Hepatocyte (in vitro differentiated cells): ENCODE measurements at regions not wholly inside any gene's neighbourhood (a gene's known extent, or its start where the extent isn't known, plus 50 kb on each side); places are given as distances from the start of the nearest gene placed in this dataset.

Source experiments
- DNase-seq: peaks from one replicate; pipeline ENCODE4 v3.0.0-alpha.2; 2016; ENCODE audit warnings: low spot score
- H2AFZ ChIP-seq: fragments of 200-600 bp; sonication (generic); 2 replicates; pipeline ENCODE4 v1.6.0; 2016; ENCODE audit warnings: antibody characterized with exemption, mild to moderate bottlenecking
- H3K27ac ChIP-seq: fragments of 200-600 bp; sonication (generic); 2 replicates; pipeline ENCODE4 v1.5.1; 2016; ENCODE audit warnings: mild to moderate bottlenecking
- H3K27me3 ChIP-seq: fragments of 200-600 bp; sonication (generic); 2 replicates; pipeline ENCODE4 v1.6.1; 2016
- H3K36me3 ChIP-seq: fragments of 200-600 bp; sonication (generic); replicated peaks from 2 replicates; pipeline ENCODE4 v1.5.1; 2016; ENCODE audit warnings: low read depth; ENCODE audit not compliant: insufficient read depth
- H3K4me1 ChIP-seq: fragments of 200-600 bp; sonication (generic); 2 replicates; pipeline ENCODE4 v1.5.1; 2016; ENCODE audit warnings: mild to moderate bottlenecking, moderate library complexity; ENCODE audit not compliant: insufficient read depth
- H3K4me2 ChIP-seq: fragments of 200-600 bp; sonication (generic); 2 replicates; pipeline ENCODE4 v1.6.0; 2016
- H3K4me3 ChIP-seq: fragments of 200-600 bp; sonication (generic); 2 replicates; pipeline ENCODE4 v1.5.1; 2016; ENCODE audit warnings: mild to moderate bottlenecking
- H3K79me2 ChIP-seq: fragments of 200-600 bp; sonication (generic); 2 replicates; pipeline ENCODE4 v1.6.0; 2017; ENCODE audit warnings: mild to moderate bottlenecking
- H3K9me2 ChIP-seq: fragments of 200-600 bp; sonication (generic); replicated peaks from 2 replicates; pipeline ENCODE4 v1.6.0; 2017; ENCODE audit warnings: mild to moderate bottlenecking; ENCODE audit not compliant: insufficient read depth
- H3K9me3 ChIP-seq: fragments of 200-600 bp; sonication (generic); 2 replicates; pipeline ENCODE4 v1.5.1; 2016; ENCODE audit warnings: low read depth, mild to moderate bottlenecking
- H4K20me1 ChIP-seq: fragments of 200-600 bp; sonication (generic); 2 replicates; pipeline ENCODE4 v1.6.0; 2016; ENCODE audit warnings: mild to moderate bottlenecking; ENCODE audit not compliant: insufficient read depth, poor library complexity, severe bottlenecking
- EZH2 ChIP-seq: fragments of 200-600 bp; sonication (generic); IDR thresholded peaks from 2 replicates; pipeline ENCODE4 v1.6.1; 2016; ENCODE audit warnings: antibody characterized with exemption, mild to moderate bottlenecking, borderline replicate concordance
- EZH2phosphoT487 ChIP-seq: fragments of 200-600 bp; sonication (generic); IDR thresholded peaks from one replicate; pipeline ENCODE4 v1.6.1; 2018; ENCODE audit warnings: antibody characterized with exemption, mild to moderate bottlenecking, low read depth, moderate library complexity; ENCODE audit not compliant: unreplicated experiment, severe bottlenecking
- WGBS: methylation state at CpG from one replicate; pipeline ENCODE4 v1.1.6; 2016; ENCODE audit warnings: low lambda C conversion rate; ENCODE audit errors: missing lambda C conversion rate; 5-methylcytosine and 5-hydroxymethylcytosine counted together
- TF ChIP-seq, protein P1 (sequence below): fragments of 200-600 bp; sonication (generic); IDR thresholded peaks from 2 replicates; pipeline ENCODE4 v1.5.1; 2016; ENCODE audit warnings: antibody characterized with exemption, mild to moderate bottlenecking; ENCODE audit not compliant: poor library complexity

DNA sequence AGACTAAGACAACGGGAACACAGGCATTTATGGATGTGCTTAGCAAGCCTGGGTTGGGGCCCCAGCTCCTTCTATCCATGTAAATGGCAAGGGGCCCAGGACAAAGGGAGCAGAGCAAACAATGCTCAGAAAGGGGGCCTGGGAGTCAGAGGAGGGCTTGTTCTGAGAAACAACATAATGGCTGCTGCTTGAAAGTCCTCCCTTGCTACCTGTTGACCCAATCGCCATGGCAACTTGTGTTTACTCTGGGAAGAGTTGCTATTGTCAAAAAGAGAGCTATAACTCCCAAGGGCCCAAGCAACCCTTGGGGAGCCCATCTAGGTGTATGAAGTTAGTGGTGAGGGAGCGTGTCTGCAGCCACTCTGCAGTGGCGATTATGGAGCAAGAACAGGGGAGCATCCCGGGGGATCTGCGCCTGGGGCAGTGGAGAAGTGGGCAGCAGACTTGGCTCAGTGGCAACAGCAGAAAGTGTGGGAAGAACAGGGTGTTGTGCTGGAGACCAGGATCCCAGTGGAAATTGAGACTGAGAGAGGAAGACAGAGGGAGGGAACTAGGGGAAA is 118.7 kb upstream of the NLRP1 start:
- no peaks in the 10 kb centered on the region for H4K20me1 ChIP-seq
- H3K27me3 ChIP-seq: no peaks in the 10 kb centered on the region
- H3K27ac ChIP-seq: no peak overlapping the region
- no peaks in the 10 kb centered on the region for H3K4me1 ChIP-seq
- DNase-seq: no peak
- H3K36me3 ChIP-seq: no peaks in the 10 kb centered on the region
- no peak overlapping the region for H3K4me2 ChIP-seq
- H2AFZ ChIP-seq: no peak overlapping the region
- H3K9me3 ChIP-seq: no peaks in the 10 kb centered on the region
- H3K79me2 ChIP-seq: no peaks in the 10 kb centered on the region
- TF ChIP-seq, protein P1, sequence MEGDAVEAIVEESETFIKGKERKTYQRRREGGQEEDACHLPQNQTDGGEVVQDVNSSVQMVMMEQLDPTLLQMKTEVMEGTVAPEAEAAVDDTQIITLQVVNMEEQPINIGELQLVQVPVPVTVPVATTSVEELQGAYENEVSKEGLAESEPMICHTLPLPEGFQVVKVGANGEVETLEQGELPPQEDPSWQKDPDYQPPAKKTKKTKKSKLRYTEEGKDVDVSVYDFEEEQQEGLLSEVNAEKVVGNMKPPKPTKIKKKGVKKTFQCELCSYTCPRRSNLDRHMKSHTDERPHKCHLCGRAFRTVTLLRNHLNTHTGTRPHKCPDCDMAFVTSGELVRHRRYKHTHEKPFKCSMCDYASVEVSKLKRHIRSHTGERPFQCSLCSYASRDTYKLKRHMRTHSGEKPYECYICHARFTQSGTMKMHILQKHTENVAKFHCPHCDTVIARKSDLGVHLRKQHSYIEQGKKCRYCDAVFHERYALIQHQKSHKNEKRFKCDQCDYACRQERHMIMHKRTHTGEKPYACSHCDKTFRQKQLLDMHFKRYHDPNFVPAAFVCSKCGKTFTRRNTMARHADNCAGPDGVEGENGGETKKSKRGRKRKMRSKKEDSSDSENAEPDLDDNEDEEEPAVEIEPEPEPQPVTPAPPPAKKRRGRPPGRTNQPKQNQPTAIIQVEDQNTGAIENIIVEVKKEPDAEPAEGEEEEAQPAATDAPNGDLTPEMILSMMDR: no peak
- TF ChIP-seq EZH2 (no peak), EZH2phosphoT487 (no peak)
- 92% methylated on average over 6 of the region's 6 CpGs for WGBS
- no peak overlapping the region for H3K4me3 ChIP-seq
- no peaks in the 10 kb centered on the region for H3K9me2 ChIP-seq

DNA sequence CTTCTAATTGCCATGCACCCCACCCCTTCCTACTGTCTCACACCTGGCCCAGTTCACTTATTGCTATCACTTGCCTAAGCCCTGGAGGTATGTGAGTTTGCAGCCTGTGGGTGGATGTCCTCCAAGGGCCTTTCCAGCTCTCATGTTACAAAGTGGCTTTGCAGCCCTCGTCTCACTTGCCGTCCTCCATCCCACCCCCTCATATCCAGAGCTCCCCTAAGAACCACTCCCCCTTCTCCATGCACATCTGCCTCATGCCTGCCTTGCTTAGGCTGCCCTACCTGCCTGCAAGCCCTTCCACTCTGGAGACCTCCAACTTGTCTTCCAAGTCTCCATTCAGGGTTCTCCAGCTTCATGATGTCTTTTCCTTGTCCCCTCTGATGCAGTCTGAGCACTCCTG is 119.4 kb upstream of the NLRP1 start:
- Histone ChIP-seq H3K27ac (no peak overlapping the region), H3K4me2 (no peak overlapping the region), H3K4me1 (no peaks in the 10 kb centered on the region), H3K27me3 (no peaks in the 10 kb centered on the region), H3K9me2 (no peaks in the 10 kb centered on the region), H3K4me3 (no peak overlapping the region), H4K20me1 (no peaks in the 10 kb centered on the region), H2AFZ (no peak overlapping the region), H3K79me2 (no peaks in the 10 kb centered on the region), H3K9me3 (no peaks in the 10 kb centered on the region), H3K36me3 (no peaks in the 10 kb centered on the region)
- 27% methylated on average over 2 of the region's 2 CpGs for WGBS
- DNase-seq: no peak
- TF ChIP-seq, protein P1: no peak
- TF ChIP-seq EZH2phosphoT487 (no peak), EZH2 (no peak)

DNA sequence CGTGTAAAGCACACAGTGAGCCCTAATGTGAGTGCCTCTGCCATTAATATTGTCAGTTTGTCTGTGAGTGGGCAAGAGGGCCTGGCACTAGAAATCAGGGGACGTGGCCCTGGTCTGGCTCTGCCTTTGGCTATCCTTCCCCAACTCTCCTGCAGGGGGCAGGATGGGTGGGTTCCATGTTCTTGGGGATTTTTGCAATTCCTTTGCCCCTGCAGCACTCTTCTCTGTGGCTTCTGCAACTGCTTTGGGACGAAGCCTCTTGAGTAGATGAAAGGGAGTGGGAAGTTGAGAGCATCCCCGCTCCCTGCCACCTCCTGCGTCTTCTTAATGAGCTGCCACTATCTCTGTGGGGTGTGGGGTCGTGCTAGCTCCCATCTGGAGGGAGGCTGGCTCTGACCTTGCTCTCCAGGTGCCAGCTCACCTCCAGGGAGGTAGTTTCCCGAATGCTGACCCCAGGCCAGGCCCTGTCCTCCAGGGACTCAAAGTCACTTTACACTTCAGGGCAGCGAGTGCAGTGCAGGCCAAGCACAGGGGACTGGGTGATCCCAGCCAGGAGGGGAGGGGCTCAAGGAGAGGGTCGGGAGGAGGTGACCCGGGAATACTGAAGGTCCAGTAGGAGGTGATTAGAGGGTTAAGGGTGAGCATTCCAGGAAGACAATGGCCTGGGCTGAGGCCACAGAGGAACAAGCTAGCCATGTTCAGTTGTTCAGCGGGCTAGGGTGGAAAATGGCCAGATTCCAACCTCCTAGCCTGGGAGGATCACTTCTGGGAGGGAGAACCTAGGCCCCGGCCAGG is 121.0 kb upstream of the NLRP1 start:
- H3K9me3 ChIP-seq: no peaks in the 10 kb centered on the region
- no peak overlapping the region for H2AFZ ChIP-seq
- no peak overlapping the region for H3K4me3 ChIP-seq
- DNase-seq: no peak
- H3K27ac ChIP-seq: no peak overlapping the region
- no peaks in the 10 kb centered on the region for H4K20me1 ChIP-seq
- H3K27me3 ChIP-seq: peaks cover 3% of the 10 kb centered on the region
- no peaks in the 10 kb centered on the region for H3K79me2 ChIP-seq
- TF ChIP-seq, protein P1: peak; percentile 11
- TF ChIP-seq EZH2phosphoT487 (no peak), EZH2 (no peak)
- no peak overlapping the region for H3K4me2 ChIP-seq
- H3K4me1 ChIP-seq: no peaks in the 10 kb centered on the region
- 50% methylated on average over 12 of the region's 12 CpGs for WGBS
- H3K36me3 ChIP-seq: no peaks in the 10 kb centered on the region
- H3K9me2 ChIP-seq: no peaks in the 10 kb centered on the region
